ENCODE measurements at regions not wholly inside any gene's neighbourhood (a gene's known extent, or its start where the extent isn't known, plus 50 kb on each side); places are given as distances from the start of the nearest gene placed in this dataset.
"Not testable (repeated sequence)": the region's sequence is repeated elsewhere in the genome, so short reads cannot be mapped to it uniquely, and the experiment has no call there.

DNA sequence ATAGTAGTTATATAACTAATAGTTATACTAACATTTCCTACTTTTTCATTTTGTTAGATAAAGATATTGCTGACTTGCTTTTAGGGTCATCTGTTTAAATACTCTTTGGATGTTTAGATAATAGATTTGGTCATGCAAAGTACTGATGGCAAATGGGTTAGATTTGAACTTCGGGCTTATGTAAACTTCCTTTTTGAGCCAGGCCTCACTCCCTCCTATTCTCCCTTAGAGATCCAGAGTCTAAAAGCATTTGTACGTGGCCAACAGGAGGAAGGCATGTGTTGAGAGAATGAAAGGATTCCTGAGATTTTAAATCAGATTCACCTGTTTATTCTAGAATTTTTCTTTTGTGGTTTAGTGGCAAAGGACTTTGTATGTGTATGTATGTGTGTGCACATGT is 106.4 kb upstream of the GBE1 start:
- DNase-seq, result no peak
- in situ Hi-C loops (cut with HindIII; ENCODE audit: low pct_ligation_motif_present, low pct_unique_long_range_greater_than_20kb, low sequenced_read_pairs), result no loop called here

DNA sequence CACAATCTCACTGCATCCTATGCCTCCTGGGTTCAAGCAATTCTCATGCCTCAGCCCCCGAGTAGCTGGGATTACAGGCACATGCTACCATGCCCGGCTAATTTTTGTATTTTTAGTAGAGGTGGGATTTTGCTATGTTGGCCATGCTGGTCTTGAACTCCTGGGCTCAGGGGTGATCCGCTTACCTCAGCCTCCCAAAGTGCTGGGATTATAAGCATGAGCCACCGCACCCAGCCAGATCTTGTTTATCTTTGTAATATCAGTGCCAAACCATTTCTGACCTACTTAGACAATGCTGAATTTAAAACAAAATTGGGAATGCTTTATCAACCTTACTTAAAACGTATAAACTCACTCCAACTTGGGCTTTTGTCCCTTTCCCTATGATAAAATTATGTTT is 103.7 kb upstream of the GBE1 start:
- in situ Hi-C loops (cut with HindIII; ENCODE audit: low pct_ligation_motif_present, low pct_unique_long_range_greater_than_20kb, low sequenced_read_pairs); DNase-seq: not testable (repeated sequence)

DNA sequence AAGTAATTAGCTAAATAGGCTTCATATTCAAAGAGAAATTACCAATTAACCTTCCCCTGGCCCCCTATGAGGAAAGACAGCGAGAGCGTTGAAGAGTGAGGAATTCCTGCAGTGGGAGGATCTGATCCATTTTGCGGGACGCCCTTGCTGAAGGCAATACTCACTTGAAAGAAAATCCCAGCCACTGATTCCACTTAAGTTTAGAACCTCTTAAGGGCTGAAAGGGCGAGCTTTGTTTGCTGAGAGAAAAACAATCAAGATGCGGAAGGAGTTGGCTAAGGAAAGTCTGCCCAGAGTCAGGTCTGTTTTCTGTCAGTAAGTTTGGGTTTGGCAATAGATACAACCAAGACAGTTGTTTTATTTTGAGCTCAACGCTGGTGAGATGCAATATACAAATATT is 102.8 kb upstream of the GBE1 start:
- in situ Hi-C loops (cut with HindIII; ENCODE audit: low pct_ligation_motif_present, low pct_unique_long_range_greater_than_20kb, low sequenced_read_pairs), result no loop called here
- DNase-seq, result no peak

DNA sequence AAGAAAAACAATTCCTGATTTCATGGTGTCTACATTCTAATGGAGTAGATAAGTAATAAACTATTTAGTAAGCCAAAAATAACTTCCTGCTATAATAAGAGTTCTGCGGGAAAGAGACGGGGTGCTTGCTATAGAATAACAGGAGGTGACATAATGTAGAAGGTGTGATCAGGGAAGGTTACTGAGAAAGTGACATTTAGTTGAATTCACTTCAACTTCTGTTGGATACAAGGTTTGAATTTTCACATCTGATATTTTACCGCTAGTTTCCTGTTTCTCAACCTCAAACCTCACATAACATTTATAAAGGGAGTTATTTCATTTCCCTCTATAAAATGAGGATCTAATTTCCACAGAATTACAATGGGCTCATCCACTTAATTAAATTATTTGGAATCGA is 102.3 kb upstream of the GBE1 start:
- no peak for DNase-seq
- in situ Hi-C loops (cut with HindIII; ENCODE audit: low pct_ligation_motif_present, low pct_unique_long_range_greater_than_20kb, low sequenced_read_pairs), result no loop called here

DNA sequence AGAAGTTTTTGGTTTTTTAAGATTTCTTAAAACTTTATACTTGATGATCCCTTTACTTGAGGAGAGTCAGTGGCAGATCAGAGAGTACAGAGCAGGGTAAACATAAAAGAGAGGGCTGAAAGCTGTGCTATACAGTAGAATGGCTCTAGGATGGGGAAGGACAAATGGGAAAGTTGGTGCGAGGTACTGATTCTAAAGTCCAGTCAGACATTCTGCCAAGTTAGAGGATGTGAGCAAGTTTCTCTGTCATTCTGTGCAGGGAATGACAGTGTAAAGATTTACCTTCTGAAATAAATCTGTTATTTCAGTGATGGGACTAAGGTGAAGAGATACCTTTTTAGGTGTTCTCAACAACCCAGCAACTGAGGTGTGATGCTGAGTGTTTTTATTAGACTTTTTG is 100.1 kb upstream of the GBE1 start:
- in situ Hi-C loops (cut with HindIII; ENCODE audit: low pct_ligation_motif_present, low pct_unique_long_range_greater_than_20kb, low sequenced_read_pairs), result no loop called here
- DNase-seq, result no peak

DNA sequence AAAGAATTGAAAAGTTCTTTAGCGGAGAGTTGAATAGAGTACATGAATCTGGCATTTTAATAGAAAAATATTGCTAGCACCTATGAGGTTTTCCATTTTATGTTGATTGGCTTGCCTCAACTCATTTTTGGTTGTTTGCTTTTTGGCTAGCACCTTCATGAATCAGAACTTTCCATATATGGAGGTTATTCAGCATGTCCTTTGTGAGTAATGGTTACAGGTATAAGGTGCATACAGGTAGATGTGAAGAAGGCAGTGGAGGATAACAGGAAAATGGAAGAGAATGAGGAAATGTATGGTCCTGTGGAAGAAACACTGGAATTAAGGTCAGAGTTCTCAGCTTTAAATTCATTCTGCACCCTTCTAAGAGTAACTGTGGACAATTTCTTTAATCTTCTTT is 98.1 kb upstream of the GBE1 start:
- in situ Hi-C loops (cut with HindIII; ENCODE audit: low pct_ligation_motif_present, low pct_unique_long_range_greater_than_20kb, low sequenced_read_pairs), result no loop called here
- DNase-seq, result no peak

DNA sequence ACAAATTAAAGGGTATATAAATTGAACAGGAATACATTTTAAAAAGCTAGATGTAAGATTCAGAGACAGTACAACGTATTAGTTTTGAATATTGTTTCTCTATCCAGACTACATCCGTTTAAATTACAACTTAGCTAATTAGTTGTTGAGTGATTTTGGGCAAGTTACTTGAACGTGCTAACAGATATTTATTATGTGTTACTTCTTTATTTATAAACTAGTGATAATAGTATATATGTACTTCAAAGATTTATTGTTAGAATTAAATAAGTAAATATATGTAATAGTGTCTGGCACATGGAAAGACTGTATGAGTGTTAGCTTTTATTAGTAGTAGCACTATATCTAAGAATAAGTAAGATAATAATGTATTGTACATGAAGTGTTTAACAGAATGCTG is 92.0 kb upstream of the GBE1 start:
- in situ Hi-C loops (cut with HindIII; ENCODE audit: low pct_ligation_motif_present, low pct_unique_long_range_greater_than_20kb, low sequenced_read_pairs), result no loop called here
- no peak for DNase-seq

DNA sequence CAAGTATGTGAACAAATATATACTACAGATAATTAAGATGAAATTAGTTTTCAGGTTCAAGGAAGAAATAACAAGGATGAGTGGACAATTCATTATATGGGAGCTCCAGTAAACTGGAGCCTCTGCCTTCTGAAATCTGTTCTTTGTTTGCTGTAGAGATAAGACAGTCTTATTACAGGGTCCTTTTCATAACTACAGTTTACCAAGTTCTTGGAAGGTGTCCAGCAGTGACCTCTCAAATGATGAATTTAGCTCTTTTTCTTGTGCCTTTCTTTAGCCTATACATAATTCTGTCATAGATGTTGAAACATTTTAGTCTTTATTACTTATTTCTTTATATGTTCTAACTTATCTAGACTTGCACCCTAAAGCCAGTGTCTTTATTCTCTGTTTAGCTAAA is 89.7 kb upstream of the GBE1 start:
- no peak for DNase-seq
- in situ Hi-C loops (cut with HindIII; ENCODE audit: low pct_ligation_motif_present, low pct_unique_long_range_greater_than_20kb, low sequenced_read_pairs), result no loop called here

DNA sequence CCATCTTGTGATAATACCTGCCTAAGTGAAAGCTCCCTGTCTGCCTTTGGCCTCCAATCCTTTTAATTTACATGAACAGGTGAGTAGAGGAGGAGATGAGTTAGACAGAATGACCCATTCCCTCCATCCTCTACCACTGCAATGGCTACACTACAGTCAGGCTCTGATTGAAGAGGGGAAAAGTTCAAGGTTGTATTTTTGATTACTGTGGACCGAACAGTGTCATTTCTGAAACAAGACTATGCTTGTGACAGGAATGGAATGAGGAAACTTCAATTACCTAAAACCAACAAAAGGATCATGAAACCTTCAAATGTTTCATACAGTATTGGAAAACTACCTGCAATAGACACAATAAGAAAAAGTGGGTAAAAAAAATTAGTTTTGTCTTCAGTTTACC is 85.5 kb upstream of the GBE1 start:
- no peak for DNase-seq
- in situ Hi-C loops (cut with HindIII; ENCODE audit: low pct_ligation_motif_present, low pct_unique_long_range_greater_than_20kb, low sequenced_read_pairs), result no loop called here

DNA sequence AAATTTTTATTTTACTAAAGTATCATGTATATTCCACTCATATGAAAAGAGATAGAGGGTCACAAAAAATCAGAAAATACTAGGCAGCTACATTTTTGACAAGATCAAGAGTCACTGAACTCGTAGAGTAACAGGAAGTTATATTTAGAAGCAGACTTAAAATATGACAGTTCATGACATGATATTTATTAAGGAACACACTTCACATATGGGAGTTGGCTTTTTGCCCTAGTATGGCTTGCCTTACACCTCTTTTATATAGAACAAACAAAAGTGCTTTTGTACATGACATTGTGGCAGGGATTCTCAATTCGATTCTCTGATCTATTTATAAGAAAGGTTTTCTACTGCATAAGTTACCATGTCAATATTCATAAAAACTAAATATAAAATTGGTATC is 80.1 kb upstream of the GBE1 start:
- DNase-seq, result no peak
- in situ Hi-C loops (cut with HindIII; ENCODE audit: low pct_ligation_motif_present, low pct_unique_long_range_greater_than_20kb, low sequenced_read_pairs), result no loop called here

DNA sequence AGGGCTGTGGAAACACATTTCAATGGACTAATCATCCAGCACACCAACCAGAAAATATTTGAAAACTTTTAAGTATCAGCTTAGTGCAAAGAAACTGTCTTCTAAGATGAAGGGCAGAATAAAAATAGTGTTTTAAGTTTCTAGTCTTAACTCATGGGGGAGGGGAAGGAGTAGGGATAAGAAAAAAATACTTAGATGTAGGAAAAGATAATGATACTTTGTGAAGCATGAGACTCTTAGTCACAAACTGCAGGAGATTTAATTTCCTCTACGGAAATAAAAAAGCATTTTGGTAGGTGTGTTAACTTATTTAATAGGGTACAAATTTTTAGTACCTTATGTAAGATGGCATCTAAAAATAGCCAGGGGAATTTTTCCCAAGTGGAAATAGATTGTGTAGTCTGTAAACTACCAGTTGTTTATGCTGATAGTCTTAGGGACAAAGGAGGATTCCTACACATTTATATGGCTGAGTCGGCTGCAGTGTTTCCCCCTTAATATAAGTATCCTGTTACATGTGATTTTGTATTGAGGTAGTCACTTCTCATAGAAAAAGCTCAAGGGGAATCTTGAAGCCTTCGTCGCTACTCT is 78.2 kb upstream of the GBE1 start:
- no peak for DNase-seq
- in situ Hi-C loops (cut with HindIII; ENCODE audit: low pct_ligation_motif_present, low pct_unique_long_range_greater_than_20kb, low sequenced_read_pairs), result no loop called here

DNA sequence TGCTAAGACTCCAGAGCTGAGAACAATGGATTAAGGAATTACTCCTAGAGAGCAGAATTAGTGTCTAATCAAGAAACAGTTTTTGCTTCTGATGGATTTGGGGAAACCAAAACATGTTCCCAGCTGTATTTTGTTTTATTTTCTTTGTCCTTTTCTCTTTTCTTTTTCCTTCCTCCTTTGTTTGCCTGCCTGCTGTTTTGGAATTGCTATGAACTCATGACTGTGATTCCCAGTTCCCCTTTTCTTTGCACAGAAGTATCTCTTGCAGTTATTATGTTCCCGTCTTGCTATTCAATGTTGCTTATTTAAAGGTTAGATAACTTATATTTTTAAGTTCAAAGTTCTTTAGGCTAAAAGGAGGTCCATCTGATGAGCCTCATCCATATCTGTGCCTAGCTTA is 77.0 kb upstream of the GBE1 start:
- DNase-seq, result no peak
- in situ Hi-C loops (cut with HindIII; ENCODE audit: low pct_ligation_motif_present, low pct_unique_long_range_greater_than_20kb, low sequenced_read_pairs), result no loop called here

DNA sequence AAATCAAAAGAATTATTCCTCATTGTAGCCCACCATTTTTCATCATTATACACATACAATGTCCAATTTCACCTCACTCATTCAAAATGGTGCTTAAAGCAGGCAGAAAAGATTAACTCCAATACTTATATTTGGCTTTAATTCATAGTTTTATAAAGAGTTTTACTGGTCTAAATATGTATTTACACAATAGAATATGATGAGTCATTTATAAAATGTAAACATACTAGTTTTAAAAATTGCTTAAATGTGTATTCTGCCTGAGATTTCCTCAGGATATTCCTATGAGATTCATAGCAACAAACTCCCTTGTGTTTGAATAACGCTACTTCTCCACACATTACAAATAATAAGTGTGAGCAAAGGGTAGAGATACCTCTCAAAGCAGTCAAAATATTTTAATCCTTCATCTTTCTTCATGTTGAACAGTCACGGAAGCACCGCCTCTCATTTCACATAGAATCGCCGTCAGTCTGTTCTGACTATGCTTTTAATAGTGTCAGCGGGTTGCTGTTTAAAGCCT is 75.7 kb upstream of the GBE1 start:
- in situ Hi-C loops (cut with HindIII; ENCODE audit: low pct_ligation_motif_present, low pct_unique_long_range_greater_than_20kb, low sequenced_read_pairs), result no loop called here
- no peak for DNase-seq

DNA sequence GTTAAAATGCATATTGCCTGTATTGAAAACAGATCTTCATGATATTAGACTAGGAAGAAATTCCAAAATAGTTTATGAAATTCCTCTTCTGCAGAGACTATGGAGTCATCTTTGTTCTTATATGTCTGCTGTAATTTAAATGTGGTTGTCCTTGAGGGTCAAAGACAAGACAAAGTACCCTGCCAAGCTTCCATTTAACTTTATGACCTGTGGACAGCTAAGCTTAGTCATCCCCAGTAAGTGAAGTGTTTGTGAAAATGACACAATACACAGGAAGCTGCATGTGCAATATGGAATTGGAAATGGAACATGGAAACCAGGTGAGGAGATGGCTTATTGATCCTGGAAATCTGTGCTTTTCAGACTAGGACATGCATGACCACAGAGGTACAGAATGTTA is 68.5 kb upstream of the GBE1 start:
- no peak for DNase-seq
- in situ Hi-C loops (cut with HindIII; ENCODE audit: low pct_ligation_motif_present, low pct_unique_long_range_greater_than_20kb, low sequenced_read_pairs), result no loop called here

DNA sequence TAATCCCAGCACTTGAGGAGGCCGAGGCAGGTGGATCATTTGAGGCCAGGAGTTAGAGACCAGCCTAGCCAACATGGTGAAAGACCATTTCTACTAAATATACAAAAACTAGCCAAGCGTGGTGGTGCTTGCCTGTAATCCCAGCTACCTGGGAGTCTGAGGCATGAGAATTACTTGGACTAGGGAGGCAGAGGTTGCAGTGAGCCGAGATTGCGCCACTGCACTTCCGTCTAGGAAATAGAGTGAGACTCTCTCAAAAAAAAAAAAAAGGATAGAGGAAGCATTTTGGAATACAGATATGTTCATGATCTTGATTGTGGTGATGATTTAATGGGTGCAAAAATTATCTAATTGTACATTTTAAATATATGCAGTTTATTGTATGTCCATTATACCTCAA is 67.8 kb upstream of the GBE1 start:
- DNase-seq; in situ Hi-C loops (cut with HindIII; ENCODE audit: low pct_ligation_motif_present, low pct_unique_long_range_greater_than_20kb, low sequenced_read_pairs): not testable (repeated sequence)

DNA sequence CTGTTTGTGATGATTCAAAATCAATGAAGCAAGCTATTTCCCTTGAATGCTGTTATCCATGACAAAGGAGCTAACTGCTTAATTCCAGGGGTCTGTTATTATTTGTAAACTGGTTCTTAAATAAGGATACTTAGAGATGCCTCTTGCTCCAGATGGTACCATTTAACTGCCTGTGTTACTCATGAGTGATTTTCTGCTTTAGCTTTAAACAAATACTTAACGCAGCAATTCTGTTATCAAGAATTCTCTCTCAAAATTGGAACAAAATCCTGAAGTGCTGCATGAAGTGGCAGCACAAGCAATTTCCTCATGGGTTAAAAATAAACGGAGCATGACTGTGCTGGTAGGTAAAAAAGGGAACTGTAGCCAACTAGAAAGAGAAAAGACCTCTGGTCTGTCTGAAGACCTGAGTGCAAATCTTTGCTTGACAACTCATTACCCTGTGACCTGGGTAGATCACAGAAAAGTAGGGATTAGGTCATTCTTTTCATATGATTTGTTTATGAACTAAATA is 62.5 kb upstream of the GBE1 start:
- in situ Hi-C loops (cut with HindIII; ENCODE audit: low pct_ligation_motif_present, low pct_unique_long_range_greater_than_20kb, low sequenced_read_pairs), result no loop called here
- DNase-seq, result peak; percentile 46

DNA sequence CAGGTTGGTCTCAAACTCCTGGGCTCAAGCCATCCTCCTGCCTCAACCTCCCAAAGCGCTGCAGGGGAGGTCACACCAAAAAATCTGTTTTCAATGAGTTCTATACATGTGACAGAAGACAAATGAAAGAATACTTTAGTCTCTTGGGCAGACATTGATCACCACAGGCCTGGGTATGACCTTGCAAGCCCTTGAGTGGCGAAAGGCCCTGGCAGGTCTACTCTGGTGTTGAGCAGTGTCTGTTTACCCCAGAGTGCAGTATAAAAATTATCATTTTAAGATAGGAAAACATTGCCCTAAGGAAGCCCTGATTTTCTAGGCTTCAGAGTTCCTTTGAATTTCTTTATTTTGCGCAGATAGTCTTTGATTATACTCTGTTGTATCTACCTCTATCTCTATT is 61.6 kb upstream of the GBE1 start:
- no peak for DNase-seq
- in situ Hi-C loops (cut with HindIII; ENCODE audit: low pct_ligation_motif_present, low pct_unique_long_range_greater_than_20kb, low sequenced_read_pairs), result no loop called here

DNA sequence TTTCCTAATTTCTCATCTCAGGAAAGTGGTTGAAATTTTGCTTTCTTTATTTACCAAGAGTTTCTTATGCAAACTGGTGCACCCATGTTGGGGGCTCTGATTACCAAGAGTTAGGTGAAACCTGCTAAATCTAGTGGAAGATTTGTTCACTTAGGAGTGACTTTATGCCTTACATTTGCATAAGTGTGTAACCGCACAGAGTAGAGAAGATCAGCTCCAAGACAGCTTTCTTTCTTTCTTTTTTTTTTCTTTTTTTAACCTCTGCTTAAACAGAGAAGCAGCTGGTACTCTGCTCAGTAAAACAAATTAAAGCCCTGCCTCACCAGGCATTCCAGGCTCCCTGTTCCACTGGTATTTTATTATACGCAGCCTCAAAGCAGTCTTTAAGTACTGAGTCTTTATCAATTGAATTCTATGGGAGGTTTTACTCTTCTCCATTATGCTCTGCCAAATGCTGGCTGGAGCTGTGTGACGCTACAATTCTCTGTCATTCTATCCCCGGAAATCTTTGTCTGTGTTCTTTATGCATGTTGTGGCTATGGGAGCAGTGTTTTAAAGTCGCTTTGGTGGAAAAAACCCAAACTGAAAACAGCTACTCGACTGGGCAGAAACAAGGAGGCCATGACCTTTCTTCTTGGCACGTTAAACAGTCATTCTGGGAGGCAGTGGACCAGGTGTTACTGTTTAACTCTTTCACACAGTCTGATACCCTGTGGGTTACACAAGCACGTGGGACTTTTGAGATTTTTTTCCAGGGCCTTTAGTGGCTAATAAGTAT is 55.2 kb upstream of the GBE1 start:
- in situ Hi-C loops (cut with HindIII; ENCODE audit: low pct_ligation_motif_present, low pct_unique_long_range_greater_than_20kb, low sequenced_read_pairs), result no loop called here
- peak; percentile 48 for DNase-seq

DNA sequence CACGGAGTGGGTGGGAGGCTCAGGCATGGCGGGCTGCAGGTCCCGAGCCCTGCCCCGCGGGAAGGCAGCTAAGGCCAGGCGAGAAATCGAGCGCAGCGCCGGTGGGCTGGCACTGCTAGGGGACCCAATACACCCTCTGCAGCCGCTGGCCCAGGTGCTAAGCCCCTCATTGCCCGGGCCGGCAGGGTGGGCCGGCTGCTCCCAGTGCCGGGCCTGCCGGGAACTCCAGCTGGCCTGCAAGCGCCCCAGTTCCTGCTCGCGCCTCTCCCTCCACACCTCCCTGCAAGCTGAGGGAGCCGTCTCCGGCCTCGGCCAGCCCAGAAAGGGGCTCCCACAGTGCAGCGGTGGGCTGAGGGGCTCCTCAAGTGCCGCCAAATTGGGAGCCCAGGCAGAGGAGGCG is 50.7 kb upstream of the GBE1 start:
- DNase-seq; in situ Hi-C loops (cut with HindIII; ENCODE audit: low pct_ligation_motif_present, low pct_unique_long_range_greater_than_20kb, low sequenced_read_pairs): not testable (repeated sequence)
